DMS153 treated with DMSO at 0.1 percent for 48 hours (cell line): ENCODE measurements at regions not wholly inside any gene's neighbourhood (a gene's known extent, or its start where the extent isn't known, plus 50 kb on each side); places are given as distances from the start of the nearest gene placed in this dataset.
"Not testable (repeated sequence)": the region's sequence is repeated elsewhere in the genome, so short reads cannot be mapped to it uniquely, and the experiment has no call there.

ENCODE experiments used
- DNase-seq: peaks from one replicate; lab custom pipeline; 2025; ENCODE audit not compliant: unreplicated experiment; lab: John Stamatoyannopoulos, UW

DNA sequence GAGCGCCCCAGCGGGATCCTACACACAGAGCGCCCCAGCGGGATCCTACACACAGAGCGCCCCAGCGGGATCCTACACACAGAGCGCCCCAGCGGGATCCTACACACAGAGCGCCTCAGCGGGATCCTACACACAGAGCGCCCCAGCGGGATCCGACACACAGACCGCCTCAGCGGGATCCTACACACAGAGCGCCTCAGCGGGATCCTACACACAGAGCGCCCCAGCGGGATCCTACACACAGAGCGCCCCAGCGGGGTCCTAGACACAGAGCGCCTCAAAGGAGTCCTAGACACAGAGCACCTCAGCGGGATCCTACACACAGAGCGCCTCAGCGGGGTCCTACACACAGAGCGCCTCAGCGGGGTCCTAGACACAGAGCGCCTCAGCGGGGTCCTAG is 1352.7 kb downstream of the GATA3 start:
- DNase-seq, result not testable (repeated sequence)

- no peak for DNase-seq
Observed at GRCh38 chr10:9416331-9416730, 1361.8 kb downstream of the GATA3 start.

GRCh38 chr10:9419757-9420156 is 1365.3 kb downstream of the GATA3 start:
- no peak for DNase-seq

- no peak for DNase-seq
Observed at GRCh38 chr10:9427209-9427608, 1372.7 kb downstream of the GATA3 start.

- DNase-seq, result no peak
Observed at GRCh38 chr10:9437131-9437530, 1382.6 kb downstream of the GATA3 start.

- DNase-seq, result no peak
Observed at GRCh38 chr10:9443758-9444157, 1389.3 kb downstream of the GATA3 start.

DNA sequence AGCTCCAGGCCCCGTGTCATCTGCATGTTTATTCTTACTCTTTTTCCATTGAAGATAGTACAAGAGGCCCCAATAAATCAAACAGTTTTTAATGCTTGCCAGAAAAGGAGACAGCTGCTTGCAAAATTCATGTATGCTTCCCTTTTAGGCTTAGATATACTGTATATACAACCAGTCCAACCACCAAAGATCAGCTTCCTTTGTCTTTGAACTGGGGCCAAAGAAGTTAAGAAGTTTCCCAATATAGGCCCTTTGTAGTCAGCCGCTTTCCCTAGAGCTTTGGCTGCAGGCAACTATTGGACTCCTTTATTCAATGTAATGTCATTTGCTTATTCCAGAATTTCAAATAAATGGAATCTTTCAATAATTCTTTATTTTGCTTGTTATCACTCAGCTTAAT is 1395.0 kb downstream of the GATA3 start:
- no peak for DNase-seq

DNA sequence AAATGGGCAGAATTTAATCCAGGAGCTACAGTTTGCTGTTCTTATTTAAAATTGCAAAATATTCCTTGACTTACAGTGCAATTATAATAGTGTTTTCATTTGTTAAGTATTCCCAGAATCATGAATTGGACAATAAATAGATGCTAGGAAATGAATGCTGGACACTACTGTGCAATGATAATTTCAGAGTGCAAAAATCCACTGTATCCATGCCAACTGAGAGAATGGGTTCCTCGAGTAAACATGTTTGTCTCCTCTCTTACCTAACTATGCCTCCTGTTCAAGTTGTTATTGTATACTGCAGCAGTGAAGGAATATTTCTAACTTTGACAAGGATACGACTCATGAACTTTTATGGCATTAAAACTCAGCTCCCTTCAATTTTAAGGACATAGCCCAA is 1396.3 kb downstream of the GATA3 start:
- DNase-seq, result no peak

DNA sequence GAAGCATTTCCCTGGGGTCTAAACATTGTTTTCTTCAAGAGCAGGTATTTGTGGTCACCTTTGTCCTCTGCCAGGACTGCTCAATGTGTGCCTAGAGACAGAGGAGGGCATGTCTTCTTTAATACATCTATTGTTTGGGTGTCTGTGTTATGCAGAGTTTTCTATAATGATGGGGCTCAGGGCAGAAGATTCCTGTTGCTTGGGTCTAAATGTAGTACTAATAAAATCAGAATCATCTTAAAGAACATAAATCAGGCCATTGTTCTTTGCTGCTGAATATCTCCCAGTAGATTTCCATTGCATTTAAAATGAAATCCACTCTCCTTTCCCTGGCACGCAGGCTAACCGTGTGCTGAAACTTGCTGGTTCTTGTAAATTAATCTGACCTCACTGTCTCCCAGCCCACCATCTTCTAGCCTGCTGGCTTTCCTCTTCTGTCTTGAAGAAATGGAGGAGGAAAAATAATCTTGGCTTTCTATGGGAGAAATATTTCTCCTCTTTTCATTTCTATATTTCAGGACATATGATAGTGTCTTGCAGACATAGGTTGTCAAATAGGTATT is 1396.8 kb downstream of the GATA3 start:
- no peak for DNase-seq

- DNase-seq, result no peak
Observed at GRCh38 chr10:9452056-9452455, 1397.6 kb downstream of the GATA3 start.

GRCh38 chr10:9453871-9454270 is 1399.4 kb downstream of the GATA3 start:
- DNase-seq, result not testable (repeated sequence)

GRCh38 chr10:9469663-9470205 is 1415.2 kb downstream of the GATA3 start:
- no peak for DNase-seq

GRCh38 chr10:9470581-9470980 is 1416.1 kb downstream of the GATA3 start:
- no peak for DNase-seq

DNA sequence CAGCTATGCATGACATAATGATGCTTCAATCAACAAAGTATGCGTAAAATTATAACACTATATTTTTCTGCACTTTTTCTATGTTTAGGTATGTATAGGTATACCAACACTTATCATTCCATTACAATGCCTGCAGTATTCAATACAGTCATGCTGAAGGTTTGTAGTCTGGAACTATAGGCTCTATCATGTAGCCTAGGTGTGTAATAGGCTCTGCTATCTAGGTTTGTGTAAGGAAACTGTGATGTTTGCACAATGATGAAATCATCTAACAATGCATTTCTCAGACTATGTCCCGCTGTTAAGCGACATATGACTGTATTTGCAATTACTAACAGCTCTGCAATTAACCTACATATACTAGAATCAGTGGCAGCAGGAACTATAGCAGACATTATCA is 1447.5 kb downstream of the GATA3 start:
- no peak for DNase-seq

DNA sequence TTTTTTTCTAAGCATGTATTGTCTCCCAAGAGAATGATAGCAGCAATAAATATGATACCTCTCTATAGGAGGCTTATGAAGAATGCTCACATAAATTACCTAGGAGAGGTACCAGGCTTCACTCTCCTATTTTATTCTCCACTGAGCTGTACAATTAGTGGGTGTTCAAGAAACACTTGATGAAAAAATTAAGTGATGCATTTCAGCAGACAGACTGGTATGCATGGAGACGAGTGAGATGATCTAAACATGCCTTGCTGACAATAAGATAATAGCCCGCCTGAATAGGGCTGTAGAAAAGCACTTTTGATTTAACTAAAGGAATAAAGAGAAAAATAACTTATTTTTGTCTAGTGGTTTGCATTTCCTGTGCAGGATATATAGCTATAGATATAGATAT is 1449.7 kb downstream of the GATA3 start:
- no peak for DNase-seq

GRCh38 chr10:9505546-9505945 is 1451.1 kb downstream of the GATA3 start:
- no peak for DNase-seq

- DNase-seq, result no peak
Observed at GRCh38 chr10:9508606-9509005, 1454.1 kb downstream of the GATA3 start.

DNA sequence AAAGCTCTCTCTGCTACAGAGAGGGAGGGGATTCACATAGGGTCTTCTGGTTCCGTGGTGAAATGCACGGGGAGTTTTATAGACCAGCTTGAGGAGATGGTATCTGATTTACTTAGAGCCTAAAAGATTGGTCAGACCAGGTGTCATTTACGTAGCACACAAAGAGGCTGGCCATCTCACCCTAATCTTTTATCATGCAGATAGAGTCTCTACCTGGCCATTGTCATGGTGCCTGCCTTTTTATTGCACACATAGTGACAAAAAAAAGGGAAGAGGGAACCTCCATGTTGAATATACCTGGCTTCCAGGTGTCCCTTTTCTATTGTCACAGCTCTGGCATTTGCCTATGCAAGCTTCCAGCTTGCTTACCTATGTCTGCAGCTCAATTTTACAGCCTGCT is 1456.1 kb downstream of the GATA3 start:
- no peak for DNase-seq

GRCh38 chr10:9515922-9516321 is 1461.4 kb downstream of the GATA3 start:
- no peak for DNase-seq

GRCh38 chr10:9535744-9536143 is 1481.3 kb downstream of the GATA3 start:
- DNase-seq, result no peak

GRCh38 chr10:9545073-9545472 is 1472.6 kb upstream of the CELF2 start:
- DNase-seq, result no peak

GRCh38 chr10:9547936-9548904 is 1469.5 kb upstream of the CELF2 start:
- no peak for DNase-seq
